HL-60 (cell line): ENCODE measurements at regions not wholly inside any gene's neighbourhood (a gene's known extent, or its start where the extent isn't known, plus 50 kb on each side); places are given as distances from the start of the nearest gene placed in this dataset.

ENCODE experiments used
- GABPA ChIP-seq: IDR thresholded peaks from 2 replicates; pipeline ENCODE4 v1.6.1; 2012; ENCODE audit warnings: low read depth
- POLR2AphosphoS5 ChIP-seq: IDR thresholded peaks from 2 replicates; pipeline ENCODE4 v1.6.1; 2012; ENCODE audit warnings: low read depth
- SPI1 ChIP-seq: IDR thresholded peaks from 2 replicates; pipeline ENCODE4 v1.6.1; 2012; ENCODE audit warnings: low read depth, mild to moderate bottlenecking, borderline replicate concordance
- TF ChIP-seq, protein P1 (sequence below): IDR thresholded peaks from one replicate; pipeline ENCODE4 v1.5.1; 2011; ENCODE audit warnings: low read length, control low read depth, inconsistent platforms; ENCODE audit not compliant: insufficient read depth
- TF ChIP-seq, protein P2 (sequence below): IDR thresholded peaks from 2 replicates; pipeline ENCODE4 v1.6.1; 2012; ENCODE audit warnings: low read depth; ENCODE audit not compliant: insufficient replicate concordance

DNA sequence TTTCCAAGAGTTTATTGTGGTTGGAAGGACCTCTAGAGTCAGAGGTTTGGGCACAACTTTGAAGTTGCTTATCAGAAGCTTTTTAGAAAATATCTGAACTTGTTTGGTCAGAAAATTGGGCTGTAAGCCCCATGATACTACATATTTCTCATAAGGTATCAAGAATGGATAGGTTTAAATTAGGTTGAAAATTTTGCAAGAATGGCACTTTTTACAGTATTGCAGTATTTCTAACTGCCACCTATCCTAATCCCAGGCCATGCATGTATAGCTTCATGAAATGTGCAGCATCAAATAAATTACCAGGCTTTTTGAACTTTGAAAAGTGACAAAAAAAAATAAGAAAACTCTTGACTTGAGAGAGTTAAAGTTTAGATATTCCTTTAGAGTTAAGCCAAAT, 367.2 kb downstream of the FIGN start:
- TF ChIP-seq, protein P1, sequence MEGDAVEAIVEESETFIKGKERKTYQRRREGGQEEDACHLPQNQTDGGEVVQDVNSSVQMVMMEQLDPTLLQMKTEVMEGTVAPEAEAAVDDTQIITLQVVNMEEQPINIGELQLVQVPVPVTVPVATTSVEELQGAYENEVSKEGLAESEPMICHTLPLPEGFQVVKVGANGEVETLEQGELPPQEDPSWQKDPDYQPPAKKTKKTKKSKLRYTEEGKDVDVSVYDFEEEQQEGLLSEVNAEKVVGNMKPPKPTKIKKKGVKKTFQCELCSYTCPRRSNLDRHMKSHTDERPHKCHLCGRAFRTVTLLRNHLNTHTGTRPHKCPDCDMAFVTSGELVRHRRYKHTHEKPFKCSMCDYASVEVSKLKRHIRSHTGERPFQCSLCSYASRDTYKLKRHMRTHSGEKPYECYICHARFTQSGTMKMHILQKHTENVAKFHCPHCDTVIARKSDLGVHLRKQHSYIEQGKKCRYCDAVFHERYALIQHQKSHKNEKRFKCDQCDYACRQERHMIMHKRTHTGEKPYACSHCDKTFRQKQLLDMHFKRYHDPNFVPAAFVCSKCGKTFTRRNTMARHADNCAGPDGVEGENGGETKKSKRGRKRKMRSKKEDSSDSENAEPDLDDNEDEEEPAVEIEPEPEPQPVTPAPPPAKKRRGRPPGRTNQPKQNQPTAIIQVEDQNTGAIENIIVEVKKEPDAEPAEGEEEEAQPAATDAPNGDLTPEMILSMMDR = no peak
- TF ChIP-seq POLR2AphosphoS5 (no peak), GABPA (no peak), SPI1 (no peak)
- TF ChIP-seq, protein P2, sequence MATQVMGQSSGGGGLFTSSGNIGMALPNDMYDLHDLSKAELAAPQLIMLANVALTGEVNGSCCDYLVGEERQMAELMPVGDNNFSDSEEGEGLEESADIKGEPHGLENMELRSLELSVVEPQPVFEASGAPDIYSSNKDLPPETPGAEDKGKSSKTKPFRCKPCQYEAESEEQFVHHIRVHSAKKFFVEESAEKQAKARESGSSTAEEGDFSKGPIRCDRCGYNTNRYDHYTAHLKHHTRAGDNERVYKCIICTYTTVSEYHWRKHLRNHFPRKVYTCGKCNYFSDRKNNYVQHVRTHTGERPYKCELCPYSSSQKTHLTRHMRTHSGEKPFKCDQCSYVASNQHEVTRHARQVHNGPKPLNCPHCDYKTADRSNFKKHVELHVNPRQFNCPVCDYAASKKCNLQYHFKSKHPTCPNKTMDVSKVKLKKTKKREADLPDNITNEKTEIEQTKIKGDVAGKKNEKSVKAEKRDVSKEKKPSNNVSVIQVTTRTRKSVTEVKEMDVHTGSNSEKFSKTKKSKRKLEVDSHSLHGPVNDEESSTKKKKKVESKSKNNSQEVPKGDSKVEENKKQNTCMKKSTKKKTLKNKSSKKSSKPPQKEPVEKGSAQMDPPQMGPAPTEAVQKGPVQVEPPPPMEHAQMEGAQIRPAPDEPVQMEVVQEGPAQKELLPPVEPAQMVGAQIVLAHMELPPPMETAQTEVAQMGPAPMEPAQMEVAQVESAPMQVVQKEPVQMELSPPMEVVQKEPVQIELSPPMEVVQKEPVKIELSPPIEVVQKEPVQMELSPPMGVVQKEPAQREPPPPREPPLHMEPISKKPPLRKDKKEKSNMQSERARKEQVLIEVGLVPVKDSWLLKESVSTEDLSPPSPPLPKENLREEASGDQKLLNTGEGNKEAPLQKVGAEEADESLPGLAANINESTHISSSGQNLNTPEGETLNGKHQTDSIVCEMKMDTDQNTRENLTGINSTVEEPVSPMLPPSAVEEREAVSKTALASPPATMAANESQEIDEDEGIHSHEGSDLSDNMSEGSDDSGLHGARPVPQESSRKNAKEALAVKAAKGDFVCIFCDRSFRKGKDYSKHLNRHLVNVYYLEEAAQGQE = no peak
